Transverse colon (tissue), 4 donors: ENCODE measurements at regions not wholly inside any gene's neighbourhood (a gene's known extent, or its start where the extent isn't known, plus 50 kb on each side); places are given as distances from the start of the nearest gene placed in this dataset.

Experiments
- CTCF ChIP-seq, 5 experiments: fragments of 200-600 bp in 3 of 5; fragments of 450-650 bp in 2 of 5; sonication (generic) in 3 of 5; IDR thresholded peaks; 1 replicate in 2 of 5; 2 replicates in 3 of 5; pipeline ENCODE4 v1.5.1; 2016 to 2017; ENCODE audit warnings: antibody characterized with exemption in 5 of 5, inconsistent platforms in 3 of 5, mild to moderate bottlenecking in 2 of 5, moderate library complexity in 1 of 5
- EP300 ChIP-seq: sonication (generic); formaldehyde crosslinking; IDR thresholded peaks from one replicate; pipeline ENCODE4 v1.6.1; 2017; ENCODE audit warnings: antibody characterized with exemption, low read depth
- POLR2A ChIP-seq: fragments of 450-650 bp; IDR thresholded peaks from one replicate; pipeline ENCODE4 v1.6.1; 2016; ENCODE audit warnings: antibody characterized with exemption, mild to moderate bottlenecking, moderate library complexity
- POLR2AphosphoS5 ChIP-seq, 3 donors: sonication (generic); formaldehyde crosslinking; IDR thresholded peaks; one replicate each; pipeline ENCODE4 v1.6.1; 2016; ENCODE audit warnings: antibody characterized with exemption in 3 of 3

DNA sequence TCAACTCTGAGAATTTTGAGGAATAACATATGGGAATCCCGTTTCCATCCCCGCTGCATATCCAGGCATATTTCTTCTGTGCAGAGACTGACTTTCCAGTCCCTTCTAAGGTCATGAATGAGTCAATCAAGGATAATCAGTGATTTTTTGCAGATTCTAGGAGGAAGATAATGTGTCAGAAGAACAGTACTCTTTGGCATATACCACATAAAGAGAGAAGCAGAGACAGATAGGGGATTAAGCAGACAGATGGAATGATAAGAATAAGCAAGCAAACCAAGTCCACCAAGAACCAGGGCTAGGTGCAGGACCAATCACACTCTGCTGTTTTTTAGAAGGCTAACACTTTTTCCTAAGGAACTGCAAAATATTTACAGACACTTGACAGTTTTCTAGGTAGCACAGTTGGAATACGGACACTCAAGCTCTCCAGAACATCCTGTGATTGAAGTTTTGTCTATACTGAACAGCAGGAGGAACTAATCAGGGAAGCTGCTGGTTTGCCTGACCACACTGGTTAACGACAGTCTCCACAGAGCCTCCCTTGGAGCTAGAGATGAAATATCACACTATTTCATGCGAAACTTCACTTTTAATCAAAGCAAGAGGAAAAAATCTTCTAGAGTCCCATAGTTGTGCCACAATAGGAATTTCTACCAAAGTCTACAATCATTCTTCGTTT, 450.0 kb upstream of the KCNMB2 start:
- no peak for TF ChIP-seq CTCF (IDR thresholded peaks at IDR 0.05)
- no peak for TF ChIP-seq EP300
- no peak for TF ChIP-seq POLR2A
- TF ChIP-seq POLR2AphosphoS5 (IDR thresholded peaks at IDR 0.05) = no peak
